ENCODE measurements at regions not wholly inside any gene's neighbourhood (a gene's known extent, or its start where the extent isn't known, plus 50 kb on each side); places are given as distances from the start of the nearest gene placed in this dataset.

DNA sequence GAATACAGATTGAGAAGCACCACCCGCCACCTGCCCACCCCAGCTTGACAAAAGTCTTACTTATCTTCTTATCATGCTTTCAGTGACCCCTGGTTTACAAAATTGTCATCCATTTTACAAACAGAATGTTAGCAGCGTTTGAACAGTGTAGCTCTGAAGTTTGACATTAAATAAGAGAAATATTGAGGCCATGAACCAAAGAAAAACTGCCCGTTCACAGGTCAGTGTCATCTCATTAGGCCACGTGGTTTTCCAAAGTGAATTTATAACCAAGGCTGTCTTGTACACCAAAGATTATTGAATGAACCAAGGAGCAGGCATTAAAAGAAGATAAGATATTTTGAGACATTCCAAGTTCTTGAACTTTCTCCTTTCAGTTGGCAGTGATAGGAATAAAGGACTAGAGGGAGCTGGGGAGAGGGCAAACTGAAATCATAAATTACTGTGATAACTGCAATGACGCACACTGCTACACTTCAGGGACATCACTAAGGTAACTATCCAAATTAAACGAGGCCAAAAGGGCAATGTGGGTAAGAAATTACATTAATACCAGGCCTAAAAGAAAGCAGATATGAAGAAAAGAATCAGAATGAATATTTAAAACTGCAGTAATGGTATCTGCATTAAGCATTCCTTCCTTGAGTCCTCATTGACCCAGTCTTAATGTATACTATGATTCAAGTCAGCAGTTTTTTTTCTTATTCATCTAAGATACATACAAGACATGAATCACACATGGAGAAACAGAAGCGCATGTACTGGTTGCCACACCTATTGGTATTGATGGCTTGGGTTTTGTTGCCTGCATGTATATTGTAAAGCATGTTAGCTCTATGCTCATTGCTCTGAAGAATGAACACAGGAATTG lies 159.8 kb upstream of the ARG1 start:
- DNase-seq: no peak
- no peak overlapping the region for H3K27ac ChIP-seq (ENCODE audit: low read depth in 2 of 2, low read length in 2 of 2)
- H3K9ac ChIP-seq (ENCODE audit: low read length in 3 of 3): no peak overlapping the region
- no peaks in the 10 kb centered on the region for H3K27me3 ChIP-seq (ENCODE audit: control insufficient read depth, insufficient read depth, low read length)
- FAIRE-seq: no peak
- no peak overlapping the region for H3K4me3 ChIP-seq (ENCODE audit: low read length in 3 of 3)
- H3K36me3 ChIP-seq (ENCODE audit: control insufficient read depth in 2 of 3, insufficient read depth in 3 of 3, low read length in 3 of 3): no peaks in the 10 kb centered on the region
- TF ChIP-seq CTCF (IDR thresholded peaks at IDR 0.05; ENCODE audit: borderline replicate concordance, extremely low read depth, insufficient read depth): no peak
- intact Hi-C loops (cut with DNase I): no loop called here
- H3K9me3 ChIP-seq (ENCODE audit: control insufficient read depth in 2 of 3, insufficient read depth in 1 of 3, low read length in 3 of 3): no peaks in the 10 kb centered on the region
- no peaks in the 10 kb centered on the region for H3K4me1 ChIP-seq (ENCODE audit: control insufficient read depth in 2 of 3, insufficient read depth in 2 of 3, low read depth in 1 of 3, low read length in 3 of 3)

GRCh38 chr6:131413831-131414191 lies 159.2 kb upstream of the ARG1 start:
- Histone ChIP-seq H3K4me3 (ENCODE audit: low read length in 3 of 3) (no peak overlapping the region), H3K36me3 (ENCODE audit: control insufficient read depth in 2 of 3, insufficient read depth in 3 of 3, low read length in 3 of 3) (no peaks in the 10 kb centered on the region), H3K9me3 (ENCODE audit: control insufficient read depth in 2 of 3, insufficient read depth in 1 of 3, low read length in 3 of 3) (no peaks in the 10 kb centered on the region), H3K4me1 (ENCODE audit: control insufficient read depth in 2 of 3, insufficient read depth in 2 of 3, low read depth in 1 of 3, low read length in 3 of 3) (no peaks in the 10 kb centered on the region), H3K27me3 (ENCODE audit: control insufficient read depth, insufficient read depth, low read length) (no peaks in the 10 kb centered on the region), H3K9ac (ENCODE audit: low read length in 3 of 3) (no peak overlapping the region), H3K27ac (ENCODE audit: low read depth in 2 of 2, low read length in 2 of 2) (no peak overlapping the region)
- no peak for TF ChIP-seq CTCF (IDR thresholded peaks at IDR 0.05; ENCODE audit: borderline replicate concordance, extremely low read depth, insufficient read depth)
- intact Hi-C loops (cut with DNase I): no loop called here
- FAIRE-seq (no peak), DNase-seq (no peak)

- DNase-seq (no peak), FAIRE-seq (no peak)
- Histone ChIP-seq H3K27me3 (ENCODE audit: control insufficient read depth, insufficient read depth, low read length) (no peaks in the 10 kb centered on the region), H3K9me3 (ENCODE audit: control insufficient read depth in 2 of 3, insufficient read depth in 1 of 3, low read length in 3 of 3) (no peaks in the 10 kb centered on the region), H3K4me3 (ENCODE audit: low read length in 3 of 3) (no peak overlapping the region), H3K9ac (ENCODE audit: low read length in 3 of 3) (no peak overlapping the region), H3K4me1 (ENCODE audit: control insufficient read depth in 2 of 3, insufficient read depth in 2 of 3, low read depth in 1 of 3, low read length in 3 of 3) (no peaks in the 10 kb centered on the region), H3K27ac (ENCODE audit: low read depth in 2 of 2, low read length in 2 of 2) (no peak overlapping the region), H3K36me3 (ENCODE audit: control insufficient read depth in 2 of 3, insufficient read depth in 3 of 3, low read length in 3 of 3) (no peaks in the 10 kb centered on the region)
- no peak for TF ChIP-seq CTCF (IDR thresholded peaks at IDR 0.05; ENCODE audit: borderline replicate concordance, extremely low read depth, insufficient read depth)
- intact Hi-C loops (cut with DNase I): no loop called here
Observed at GRCh38 chr6:131414956-131415355, 158.1 kb upstream of the ARG1 start.
